Dermis microvascular lymphatic vessel endothelial cell (primary cell): ENCODE measurements at regions not wholly inside any gene's neighbourhood (a gene's known extent, or its start where the extent isn't known, plus 50 kb on each side); places are given as distances from the start of the nearest gene placed in this dataset.

ENCODE experiments used
- DNase-seq, 2 donors: peaks; one replicate each; pipeline versions ENCODE4 v3.0.0 to v3.0.0-alpha.2; 2010; ENCODE audit warnings: low read depth in 2 of 2

- no peak for DNase-seq
Measured at GRCh38 chr3:168591587-168591986, 495.9 kb upstream of the GOLIM4 start.

- DNase-seq = no peak
Measured at GRCh38 chr3:168589376-168589775, 493.7 kb upstream of the GOLIM4 start.

GRCh38 chr3:168585544-168585943 is 489.8 kb upstream of the GOLIM4 start:
- no peak for DNase-seq

GRCh38 chr3:168583977-168584376 is 488.3 kb upstream of the GOLIM4 start:
- DNase-seq = no peak

GRCh38 chr3:168582503-168582902 is 486.8 kb upstream of the GOLIM4 start:
- DNase-seq = no peak

- DNase-seq = no peak
Measured at GRCh38 chr3:168581771-168582225, 486.1 kb upstream of the GOLIM4 start.

GRCh38 chr3:168579010-168579409 is 483.3 kb upstream of the GOLIM4 start:
- DNase-seq = no peak

GRCh38 chr3:168575750-168576149 is 480.0 kb upstream of the GOLIM4 start:
- DNase-seq = no peak

- no peak for DNase-seq
Measured at GRCh38 chr3:168574455-168575158, 478.9 kb upstream of the GOLIM4 start.

GRCh38 chr3:168570404-168571155 is 474.9 kb upstream of the GOLIM4 start:
- no peak for DNase-seq

- no peak for DNase-seq
Measured at GRCh38 chr3:168558728-168559411, 463.1 kb upstream of the GOLIM4 start.

- no peak for DNase-seq
Measured at GRCh38 chr3:168552251-168552650, 456.5 kb upstream of the GOLIM4 start.

- DNase-seq = no peak
Measured at GRCh38 chr3:168548719-168549118, 453.0 kb upstream of the GOLIM4 start.

GRCh38 chr3:168546707-168547106 is 451.0 kb upstream of the GOLIM4 start:
- DNase-seq = no peak

- DNase-seq = no peak
Measured at GRCh38 chr3:168545591-168545990, 449.9 kb upstream of the GOLIM4 start.

- DNase-seq = peak in 1 of 2 donors; percentile 0
Measured at GRCh38 chr3:168544097-168544957, 448.6 kb upstream of the GOLIM4 start.

GRCh38 chr3:168540726-168541125 is 445.0 kb upstream of the GOLIM4 start:
- no peak for DNase-seq

GRCh38 chr3:168539909-168540308 is 444.2 kb upstream of the GOLIM4 start:
- no peak for DNase-seq

GRCh38 chr3:168534761-168535160 is 439.0 kb upstream of the GOLIM4 start:
- DNase-seq = no peak

GRCh38 chr3:168533600-168533999 is 437.9 kb upstream of the GOLIM4 start:
- no peak for DNase-seq

GRCh38 chr3:168532135-168532534 is 436.4 kb upstream of the GOLIM4 start:
- no peak for DNase-seq
